GM12878 (cell line): ENCODE measurements at regions not wholly inside any gene's neighbourhood (a gene's known extent, or its start where the extent isn't known, plus 50 kb on each side); places are given as distances from the start of the nearest gene placed in this dataset.

ENCODE experiments used
- ATAC-seq: fragments of 200-7000 bp; cut with Tn5 transposase; 3 replicates; pipeline ENCODE4 v1.9.1; 2020; ENCODE audit warnings: mild to moderate bottlenecking, moderate library complexity
- BruUV-seq: library from RNA; stranded (reverse); fragments of 400-500 nt; replicated peaks from 2 replicates; lab custom pipeline; 2021; lab: Mats Ljungman, UMichigan
- CTCF ChIA-PET: fragments of 300-600 bp; sonication (Branson Sonifier 250); formaldehyde crosslinking; extraction: SDS; loops from one replicate; lab custom pipeline; 2021; ENCODE audit warnings: inconsistent platforms; lab: Yijun Ruan, JAX
- POLR2A ChIA-PET: fragments of 350-600 bp; formaldehyde crosslinking; extraction: SDS; loops from one replicate; lab custom pipeline; 2021; ENCODE audit warnings: inconsistent platforms; lab: Charles Lee
- RAD21 ChIA-PET: fragments of 300-600 bp; sonication (Branson Sonifier 250); formaldehyde crosslinking; loops from one replicate; lab custom pipeline; 2023; ENCODE audit warnings: antibody characterized with exemption; ENCODE audit not compliant: unreplicated experiment; lab: Charles Lee
- SMC1A ChIA-PET: fragments of 300-600 bp; sonication (Branson Sonifier 250); formaldehyde crosslinking; loops from one replicate; lab custom pipeline; 2023; ENCODE audit not compliant: unreplicated experiment, uncharacterized antibody; lab: Charles Lee
- DNase-seq: peaks from one replicate; pipeline ENCODE4 v3.0.0-alpha.2; 2011; ENCODE audit warnings: low read depth, low spot score
- FAIRE-seq: peaks from 3 replicates; lab custom pipeline; 2011; peaks lifted over from hg19 to GRCh38; lab: Jason Lieb, UNC
- H2AFZ ChIP-seq: 2 replicates; pipeline ENCODE4 v1.6.0; 2011; ENCODE audit warnings: low read depth, low read length, control low read depth; ENCODE audit not compliant: control insufficient read depth
- H3K27ac ChIP-seq: 2 replicates; pipeline ENCODE4 v1.5.1; 2011; ENCODE audit warnings: control low read depth; ENCODE audit not compliant: control insufficient read depth, insufficient read depth
- H3K27me3 ChIP-seq, 2 experiments: replicated peaks in 1 of 2; 2 replicates each; pipeline versions ENCODE4 v1.6.0 to v1.6.1; 2011; ENCODE audit warnings: low read length in 1 of 2; ENCODE audit not compliant: control insufficient read depth in 2 of 2, insufficient read depth in 2 of 2
- H3K36me3 ChIP-seq, 2 experiments: 2 replicates each; pipeline ENCODE4 v1.5.1; 2011; ENCODE audit warnings: low read length in 1 of 2; ENCODE audit not compliant: control insufficient read depth in 2 of 2, insufficient read depth in 2 of 2
- H3K4me1 ChIP-seq: 2 replicates; pipeline ENCODE4 v1.6.1; 2011; ENCODE audit warnings: mild to moderate bottlenecking, low read length, moderate library complexity, mixed read lengths; ENCODE audit not compliant: control insufficient read depth, insufficient read depth
- H3K4me2 ChIP-seq: 2 replicates; pipeline ENCODE4 v1.6.0; 2011; ENCODE audit warnings: control low read depth; ENCODE audit not compliant: control insufficient read depth, insufficient read depth
- H3K4me3 ChIP-seq: fragments of 200-600 bp; sonication (generic); 2 replicates; pipeline ENCODE4 v1.5.1; 2016
- H3K79me2 ChIP-seq: 2 replicates; pipeline ENCODE4 v1.6.0; 2011; ENCODE audit warnings: low read length; ENCODE audit not compliant: control insufficient read depth, insufficient read depth
- H3K9ac ChIP-seq: 2 replicates; pipeline ENCODE4 v1.8.0; 2011; ENCODE audit warnings: low read length, control low read depth, mixed read lengths; ENCODE audit not compliant: control insufficient read depth, insufficient read depth
- H3K9me3 ChIP-seq: replicated peaks from 3 replicates; pipeline ENCODE4 v1.5.1; 2011; ENCODE audit warnings: mild to moderate bottlenecking, low read length; ENCODE audit not compliant: control insufficient read depth, insufficient read depth
- H4K20me1 ChIP-seq: 2 replicates; pipeline ENCODE4 v1.6.0; 2011; ENCODE audit not compliant: control insufficient read depth, insufficient read depth
- ASH2L ChIP-seq: fragments of 300-600, 200-600 bp; sonication (generic); IDR thresholded peaks from 2 replicates; pipeline ENCODE4 v1.6.1; 2017; ENCODE audit warnings: low read depth, mild to moderate bottlenecking, borderline replicate concordance
- CHD1 ChIP-seq: IDR thresholded peaks from 2 replicates; pipeline ENCODE4 v1.6.1; 2012; ENCODE audit warnings: low read depth, low read length, improper control_type of control experiment
- MTA3 ChIP-seq: IDR thresholded peaks from 2 replicates; pipeline ENCODE4 v1.6.1; 2012; ENCODE audit warnings: low read length, inconsistent platforms, borderline replicate concordance
- NFYB ChIP-seq: IDR thresholded peaks from 2 replicates; pipeline ENCODE4 v1.6.1; 2011; ENCODE audit warnings: low read depth, mild to moderate bottlenecking, low read length, improper control_type of control experiment, moderate library complexity; ENCODE audit not compliant: insufficient read depth
- RFX5 ChIP-seq: IDR thresholded peaks from 2 replicates; pipeline ENCODE4 v1.6.1; 2011; ENCODE audit warnings: low read depth, low read length, improper control_type of control experiment
- TARDBP ChIP-seq: IDR thresholded peaks from 2 replicates; pipeline ENCODE4 v1.6.1; 2016; ENCODE audit warnings: borderline replicate concordance
- YY1 ChIP-seq: IDR thresholded peaks from 2 replicates; pipeline ENCODE4 v1.6.1; 2011; ENCODE audit warnings: low read depth, mild to moderate bottlenecking, low read length
- ZNF24 ChIP-seq: fragments of 450-650 bp; IDR thresholded peaks from 2 replicates; pipeline ENCODE4 v1.6.1; 2017; ENCODE audit warnings: antibody characterized with exemption, mild to moderate bottlenecking
- ZNF622 ChIP-seq: fragments of 450-650 bp; IDR thresholded peaks from 2 replicates; pipeline ENCODE4 v1.6.1; 2017; ENCODE audit warnings: mild to moderate bottlenecking, inconsistent platforms
- WGBS: methylation state at CpG from one replicate; pipeline ENCODE4 v1.1.6; 2016; ENCODE audit warnings: low lambda C conversion rate; ENCODE audit not compliant: insufficient replicate concordance, insufficient coverage; ENCODE audit errors: missing lambda C conversion rate; 5-methylcytosine and 5-hydroxymethylcytosine counted together
- in situ Hi-C: fragments of 300-500 bp; cut with MboI; formaldehyde crosslinking; loops from 9 replicates; pipeline ENCODE4 v1.14.3; 2018; ENCODE audit warnings: mixed read lengths
- intact Hi-C: fragments of 100-400 bp; cut with micrococcal nuclease; formaldehyde crosslinking; loops from one replicate; pipeline ENCODE4 v1.14.2; 2022; ENCODE audit not compliant: unreplicated experiment
- TF ChIP-seq, protein P1 (sequence below): fragments of 450-650 bp; formaldehyde crosslinking; IDR thresholded peaks from 2 replicates; pipeline ENCODE4 v1.4.0; 2020; ENCODE audit warnings: mild to moderate bottlenecking, moderate library complexity
- TF ChIP-seq, protein P2 (sequence below): fragments of 450-650 bp; IDR thresholded peaks from 2 replicates; pipeline ENCODE4 v1.6.1; 2014; ENCODE audit warnings: mild to moderate bottlenecking

DNA sequence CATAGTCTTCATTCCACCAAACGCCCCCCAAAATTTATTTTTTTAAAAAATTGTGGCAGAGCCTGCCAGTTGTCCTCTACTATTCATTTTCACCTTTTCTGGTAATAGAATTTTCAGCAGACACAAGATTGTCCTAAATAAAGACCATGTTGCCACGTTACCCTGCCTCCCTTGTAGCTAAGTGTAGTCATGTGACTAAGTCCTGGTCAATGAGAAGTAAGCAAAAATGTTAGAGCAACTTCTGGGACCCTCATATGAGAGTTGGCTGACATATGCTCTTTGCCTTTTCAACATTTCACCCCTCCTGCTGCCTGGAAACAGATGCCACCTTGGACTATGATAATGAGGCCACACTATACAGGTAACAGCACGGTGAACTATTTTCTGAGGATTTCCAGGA is 203.1 kb downstream of the PIK3R1 start:
- Histone ChIP-seq H3K4me3 (no peak overlapping the region), H3K4me1 (peaks cover 3% of the 10 kb centered on the region), H3K36me3 (no peaks in the 10 kb centered on the region), H3K9me3 (no peaks in the 10 kb centered on the region), H3K27ac (no peak overlapping the region), H2AFZ (no peak overlapping the region), H4K20me1 (no peaks in the 10 kb centered on the region), H3K79me2 (no peaks in the 10 kb centered on the region), H3K27me3 (no peaks in the 10 kb centered on the region), H3K9ac (no peak overlapping the region), H3K4me2 (no peak overlapping the region)
- DNase-seq, result no peak
- ATAC-seq, result no peak
- in situ Hi-C loops, result no loop called here
- WGBS, result 50% methylated on average over 3 of the region's 3 CpGs
- CTCF ChIA-PET, result interaction anchor here (1.1 to 2.0 kb wide), 3 partner anchors 14 to 42 kb away, joined by 3 to 5 read pairs (median 5); no protein-coding TSS in a partner anchor
- intact Hi-C loops, result no loop called here
- no TSS peak for BruUV-seq
- POLR2A ChIA-PET, result interaction anchor here (1.2 kb wide), 1 partner anchor 13 kb away, joined by 4 read pairs; no protein-coding TSS in a partner anchor
- SMC1A ChIA-PET, result interaction anchor here (0.7 to 3.2 kb wide), 12 partner anchors 9 to 120 kb away, joined by 3 to 12 read pairs (median 6); no protein-coding TSS in a partner anchor
- no peak for FAIRE-seq
- no peak for TF ChIP-seq ZNF24
- RAD21 ChIA-PET, result interaction anchor here (1.1 to 2.4 kb wide), 4 partner anchors 29 to 131 kb away, joined by 3 to 14 read pairs (median 7); no protein-coding TSS in a partner anchor

DNA sequence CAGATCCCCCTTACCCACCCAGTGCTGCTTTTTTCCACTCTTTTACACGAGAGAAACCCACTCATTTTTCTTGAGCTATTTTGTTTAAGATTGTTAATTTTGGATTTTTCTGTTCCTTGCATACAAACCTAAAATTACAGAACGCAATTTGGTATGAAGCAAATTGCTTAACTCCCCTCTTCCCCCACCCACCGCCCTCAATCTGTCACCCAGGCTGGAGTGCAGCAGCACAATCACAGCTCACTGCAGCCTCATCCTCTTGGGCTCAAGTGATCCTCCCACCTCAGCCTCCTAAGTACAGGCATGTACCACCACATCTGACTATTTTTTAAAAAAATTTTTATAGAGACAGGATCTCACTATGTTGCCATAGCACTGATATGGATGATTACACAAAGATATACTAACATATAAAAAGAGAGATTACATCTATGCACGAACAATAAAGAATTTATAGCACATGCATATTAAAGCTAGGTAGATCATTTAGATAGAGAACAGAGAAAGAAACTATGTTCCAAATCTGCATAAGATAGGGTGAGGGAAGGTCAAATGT is 203.6 kb downstream of the PIK3R1 start:
- H3K27me3 ChIP-seq, result no peaks in the 10 kb centered on the region
- no peak overlapping the region for H3K27ac ChIP-seq
- CTCF ChIA-PET, result interaction anchor here (0.9 to 2.0 kb wide), 7 partner anchors 11 to 42 kb away, joined by 3 to 5 read pairs (median 4); no protein-coding TSS in a partner anchor
- SMC1A ChIA-PET, result interaction anchor here (0.6 to 3.2 kb wide), 15 partner anchors 9 to 132 kb away, joined by 3 to 12 read pairs (median 6); no protein-coding TSS in a partner anchor
- POLR2A ChIA-PET, result interaction anchor here (0.8 to 1.2 kb wide), 3 partner anchors 11 to 14 kb away, joined by 3 to 4 read pairs (median 3); no protein-coding TSS in a partner anchor
- ATAC-seq (no peak), FAIRE-seq (no peak), DNase-seq (no peak)
- RAD21 ChIA-PET, result interaction anchor here (0.7 to 2.4 kb wide), 7 partner anchors 11 to 132 kb away, joined by 3 to 14 read pairs (median 4); no protein-coding TSS in a partner anchor
- no peaks in the 10 kb centered on the region for H3K36me3 ChIP-seq
- no peaks in the 10 kb centered on the region for H4K20me1 ChIP-seq
- intact Hi-C loops (no loop called here), in situ Hi-C loops (no loop called here)
- no peaks in the 10 kb centered on the region for H3K9me3 ChIP-seq
- H3K4me1 ChIP-seq, result peaks cover 3% of the 10 kb centered on the region
- BruUV-seq, result no TSS peak
- 60% methylated on average over 4 of the region's 4 CpGs for WGBS
- H3K9ac ChIP-seq, result no peak overlapping the region
- H2AFZ ChIP-seq, result no peak overlapping the region
- no peaks in the 10 kb centered on the region for H3K79me2 ChIP-seq
- no peak overlapping the region for H3K4me2 ChIP-seq
- H3K4me3 ChIP-seq, result no peak overlapping the region
- TF ChIP-seq CHD1 (no peak), YY1 (no peak), RFX5 (no peak), NFYB (no peak), MTA3 (no peak), ZNF622 (no peak), ASH2L (no peak), TARDBP (no peak)
- TF ChIP-seq, protein P1, sequence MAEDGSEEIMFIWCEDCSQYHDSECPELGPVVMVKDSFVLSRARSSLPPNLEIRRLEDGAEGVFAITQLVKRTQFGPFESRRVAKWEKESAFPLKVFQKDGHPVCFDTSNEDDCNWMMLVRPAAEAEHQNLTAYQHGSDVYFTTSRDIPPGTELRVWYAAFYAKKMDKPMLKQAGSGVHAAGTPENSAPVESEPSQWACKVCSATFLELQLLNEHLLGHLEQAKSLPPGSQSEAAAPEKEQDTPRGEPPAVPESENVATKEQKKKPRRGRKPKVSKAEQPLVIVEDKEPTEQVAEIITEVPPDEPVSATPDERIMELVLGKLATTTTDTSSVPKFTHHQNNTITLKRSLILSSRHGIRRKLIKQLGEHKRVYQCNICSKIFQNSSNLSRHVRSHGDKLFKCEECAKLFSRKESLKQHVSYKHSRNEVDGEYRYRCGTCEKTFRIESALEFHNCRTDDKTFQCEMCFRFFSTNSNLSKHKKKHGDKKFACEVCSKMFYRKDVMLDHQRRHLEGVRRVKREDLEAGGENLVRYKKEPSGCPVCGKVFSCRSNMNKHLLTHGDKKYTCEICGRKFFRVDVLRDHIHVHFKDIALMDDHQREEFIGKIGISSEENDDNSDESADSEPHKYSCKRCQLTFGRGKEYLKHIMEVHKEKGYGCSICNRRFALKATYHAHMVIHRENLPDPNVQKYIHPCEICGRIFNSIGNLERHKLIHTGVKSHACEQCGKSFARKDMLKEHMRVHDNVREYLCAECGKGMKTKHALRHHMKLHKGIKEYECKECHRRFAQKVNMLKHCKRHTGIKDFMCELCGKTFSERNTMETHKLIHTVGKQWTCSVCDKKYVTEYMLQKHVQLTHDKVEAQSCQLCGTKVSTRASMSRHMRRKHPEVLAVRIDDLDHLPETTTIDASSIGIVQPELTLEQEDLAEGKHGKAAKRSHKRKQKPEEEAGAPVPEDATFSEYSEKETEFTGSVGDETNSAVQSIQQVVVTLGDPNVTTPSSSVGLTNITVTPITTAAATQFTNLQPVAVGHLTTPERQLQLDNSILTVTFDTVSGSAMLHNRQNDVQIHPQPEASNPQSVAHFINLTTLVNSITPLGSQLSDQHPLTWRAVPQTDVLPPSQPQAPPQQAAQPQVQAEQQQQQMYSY, result no peak
- TF ChIP-seq, protein P2, sequence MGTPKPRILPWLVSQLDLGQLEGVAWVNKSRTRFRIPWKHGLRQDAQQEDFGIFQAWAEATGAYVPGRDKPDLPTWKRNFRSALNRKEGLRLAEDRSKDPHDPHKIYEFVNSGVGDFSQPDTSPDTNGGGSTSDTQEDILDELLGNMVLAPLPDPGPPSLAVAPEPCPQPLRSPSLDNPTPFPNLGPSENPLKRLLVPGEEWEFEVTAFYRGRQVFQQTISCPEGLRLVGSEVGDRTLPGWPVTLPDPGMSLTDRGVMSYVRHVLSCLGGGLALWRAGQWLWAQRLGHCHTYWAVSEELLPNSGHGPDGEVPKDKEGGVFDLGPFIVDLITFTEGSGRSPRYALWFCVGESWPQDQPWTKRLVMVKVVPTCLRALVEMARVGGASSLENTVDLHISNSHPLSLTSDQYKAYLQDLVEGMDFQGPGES, result no peak
